HepG2 (cell line): ENCODE measurements at regions not wholly inside any gene's neighbourhood (a gene's known extent, or its start where the extent isn't known, plus 50 kb on each side); places are given as distances from the start of the nearest gene placed in this dataset.

Experiments
- ARID3A ChIP-seq: IDR thresholded peaks from 2 replicates; pipeline ENCODE4 v1.6.1; 2012; ENCODE audit warnings: low read depth, low read length, improper control_type of control experiment
- ATF1 ChIP-seq: IDR thresholded peaks from 2 replicates; pipeline ENCODE4 v1.6.1; 2016; ENCODE audit warnings: mild to moderate bottlenecking, control low read depth
- MTA1 ChIP-seq: sonication (generic); formaldehyde crosslinking; IDR thresholded peaks from 2 replicates; pipeline ENCODE4 v1.4.0; 2020; ENCODE audit warnings: missing genetic modification reagents, mild to moderate bottlenecking, borderline replicate concordance
- MTA3 ChIP-seq: sonication (generic); formaldehyde crosslinking; IDR thresholded peaks from 2 replicates; pipeline ENCODE4 v1.4.0; 2020; ENCODE audit warnings: missing genetic modification reagents
- MYC ChIP-seq: sonication (generic); formaldehyde crosslinking; IDR thresholded peaks from 2 replicates; pipeline ENCODE4 v1.9.0; 2021; ENCODE audit warnings: missing genetic modification reagents, borderline replicate concordance
- ZNF121 ChIP-seq: sonication (generic); formaldehyde crosslinking; IDR thresholded peaks from 2 replicates; pipeline ENCODE4 v1.5.0; 2020; ENCODE audit warnings: mild to moderate bottlenecking, missing genetic modification reagents

GRCh38 chr10:121406823-121407545, 191.3 kb downstream of the FGFR2 start:
- TF ChIP-seq ARID3A (no peak), ZNF121 (no peak), ATF1 (CRISPR knock-in tag) (no peak), MYC (no peak), MTA1 (CRISPR knock-in tag) (no peak), MTA3 (CRISPR knock-in tag) (no peak)
